ENCODE measurements at regions not wholly inside any gene's neighbourhood (a gene's known extent, or its start where the extent isn't known, plus 50 kb on each side); places are given as distances from the start of the nearest gene placed in this dataset.

DNA sequence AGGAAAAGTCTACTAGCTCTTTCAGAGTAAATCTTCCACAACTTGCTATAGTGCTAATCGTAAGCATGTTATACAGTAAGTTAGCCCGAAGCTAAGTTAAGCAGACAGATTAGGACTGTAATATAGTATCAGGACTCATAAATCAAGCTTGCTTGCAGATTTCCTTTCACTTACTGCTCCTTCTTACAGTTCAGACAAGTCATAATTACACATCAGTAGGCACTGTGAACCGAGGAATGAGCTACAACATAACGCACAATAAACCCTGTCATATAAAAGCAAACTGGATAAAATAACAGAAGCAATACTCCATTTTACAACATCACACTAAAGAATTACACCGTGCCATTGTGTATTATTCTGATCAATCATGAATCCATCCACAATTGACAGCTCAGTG is 832.6 kb upstream of the ZEB2 start:
- TF ChIP-seq, protein P1, sequence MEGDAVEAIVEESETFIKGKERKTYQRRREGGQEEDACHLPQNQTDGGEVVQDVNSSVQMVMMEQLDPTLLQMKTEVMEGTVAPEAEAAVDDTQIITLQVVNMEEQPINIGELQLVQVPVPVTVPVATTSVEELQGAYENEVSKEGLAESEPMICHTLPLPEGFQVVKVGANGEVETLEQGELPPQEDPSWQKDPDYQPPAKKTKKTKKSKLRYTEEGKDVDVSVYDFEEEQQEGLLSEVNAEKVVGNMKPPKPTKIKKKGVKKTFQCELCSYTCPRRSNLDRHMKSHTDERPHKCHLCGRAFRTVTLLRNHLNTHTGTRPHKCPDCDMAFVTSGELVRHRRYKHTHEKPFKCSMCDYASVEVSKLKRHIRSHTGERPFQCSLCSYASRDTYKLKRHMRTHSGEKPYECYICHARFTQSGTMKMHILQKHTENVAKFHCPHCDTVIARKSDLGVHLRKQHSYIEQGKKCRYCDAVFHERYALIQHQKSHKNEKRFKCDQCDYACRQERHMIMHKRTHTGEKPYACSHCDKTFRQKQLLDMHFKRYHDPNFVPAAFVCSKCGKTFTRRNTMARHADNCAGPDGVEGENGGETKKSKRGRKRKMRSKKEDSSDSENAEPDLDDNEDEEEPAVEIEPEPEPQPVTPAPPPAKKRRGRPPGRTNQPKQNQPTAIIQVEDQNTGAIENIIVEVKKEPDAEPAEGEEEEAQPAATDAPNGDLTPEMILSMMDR (IDR thresholded peaks at IDR 0.05) = no peak
- no peak for TF ChIP-seq POLR2A (IDR thresholded peaks at IDR 0.05)
